GM18868 (cell line): ENCODE measurements at regions not wholly inside any gene's neighbourhood (a gene's known extent, or its start where the extent isn't known, plus 50 kb on each side); places are given as distances from the start of the nearest gene placed in this dataset.
A peak's percentile ranks its signal among the peaks of the same experiment; 100 is the strongest.
"Not testable (repeated sequence)": the region's sequence is repeated elsewhere in the genome, so short reads cannot be mapped to it uniquely, and the experiment has no call there.

ENCODE experiments used
- ATAC-seq: cut with Tn5 transposase; IDR thresholded peaks from one replicate; pipeline ENCODE4 v1.9.1; 2021; ENCODE audit warnings: mild to moderate bottlenecking, moderate library complexity; ENCODE audit not compliant: unreplicated experiment

DNA sequence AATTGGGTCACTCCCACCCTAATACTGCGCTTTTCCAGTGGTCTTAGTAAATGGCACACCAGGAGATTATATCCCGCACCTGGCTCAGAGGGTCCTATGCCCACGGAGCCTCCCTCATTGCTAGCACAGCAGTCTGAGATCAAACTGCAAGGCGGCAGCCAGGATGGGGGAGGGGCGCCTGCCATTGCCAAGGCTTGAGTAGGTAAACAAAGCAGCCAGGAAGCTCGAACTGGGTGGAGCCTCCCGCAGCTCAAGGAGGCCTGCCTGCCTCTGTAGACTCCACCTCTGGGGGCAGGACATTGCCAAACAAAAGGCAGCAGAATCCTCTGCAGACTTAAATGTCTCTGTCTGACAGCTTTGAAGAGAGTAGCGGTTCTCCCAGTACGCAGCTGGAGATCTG lies 52.4 kb upstream of the PMPCB start:
- ATAC-seq = not testable (repeated sequence)

DNA sequence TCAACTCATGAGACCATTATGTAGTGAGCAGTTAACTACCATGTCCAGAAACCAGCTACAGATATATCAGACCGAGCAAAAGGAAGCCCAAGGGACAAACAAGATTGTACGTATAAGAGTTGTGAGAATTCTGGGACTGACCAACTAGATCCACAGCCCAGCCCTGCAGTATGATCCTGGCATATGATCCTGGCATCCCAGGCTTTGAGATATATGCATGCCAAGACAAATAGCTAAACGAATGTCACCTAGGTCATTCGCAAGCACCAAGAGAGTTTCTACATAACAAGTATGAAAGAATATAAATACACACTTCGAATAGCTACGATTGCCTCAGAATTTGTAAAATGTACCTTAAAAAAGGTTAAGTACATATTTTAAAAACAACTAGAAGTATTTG lies 56.4 kb upstream of the PMPCB start:
- no peak for ATAC-seq

DNA sequence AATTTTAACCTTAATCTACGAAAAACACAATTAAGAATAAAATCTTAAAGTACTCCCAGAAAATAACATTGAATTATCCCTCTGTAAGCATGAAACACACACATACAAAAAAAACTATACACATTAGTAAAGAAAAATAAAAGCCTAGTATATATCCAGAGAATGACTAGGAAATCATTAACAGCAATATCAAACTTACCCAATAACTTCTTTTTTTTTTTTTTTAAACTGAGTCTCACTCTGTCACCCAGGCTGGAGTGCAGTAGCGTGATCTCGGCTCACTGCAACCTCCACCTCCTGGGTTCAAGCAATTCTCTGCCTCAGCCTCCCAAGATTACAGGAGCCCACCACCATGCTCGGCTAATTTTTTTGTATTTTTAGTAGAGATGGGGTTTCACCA lies 61.4 kb upstream of the PMPCB start:
- ATAC-seq = not testable (repeated sequence)

DNA sequence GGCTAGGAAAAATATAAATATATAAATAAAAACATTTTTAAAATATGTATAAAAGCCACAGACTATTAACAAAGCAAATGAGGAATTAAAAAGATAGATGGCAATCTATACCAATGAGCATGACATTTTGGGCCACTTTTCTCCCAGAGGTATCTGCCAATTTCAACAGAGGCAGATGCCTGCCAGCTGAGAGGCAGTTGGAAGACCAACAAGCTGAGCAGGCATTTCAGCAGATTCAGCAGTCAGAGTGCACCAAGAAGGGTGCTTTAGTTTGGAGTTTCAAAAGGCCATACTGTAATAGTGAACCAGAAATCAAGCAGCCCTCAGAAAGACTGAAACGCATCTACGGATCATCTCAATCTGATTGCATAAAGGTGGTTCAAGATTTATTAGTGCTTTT lies 62.4 kb upstream of the PMPCB start:
- ATAC-seq = not testable (repeated sequence)

DNA sequence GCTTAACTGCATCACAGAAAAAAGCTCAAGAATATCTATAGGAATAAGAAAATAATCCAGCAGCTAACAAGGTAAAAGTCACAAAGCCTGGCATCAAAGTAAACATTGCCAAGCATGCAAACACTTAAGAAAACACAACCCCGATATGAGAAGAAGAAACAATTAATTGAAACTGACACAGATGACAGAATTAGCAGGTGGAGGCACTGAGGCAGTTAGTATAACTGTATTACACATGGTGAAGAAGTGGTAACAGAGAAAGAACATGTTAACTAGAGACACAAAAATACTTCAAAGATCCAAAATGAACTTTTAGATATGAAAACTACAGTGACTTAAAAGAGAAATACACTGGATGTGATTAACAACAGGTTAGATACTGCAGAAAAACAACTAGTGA lies 69.4 kb upstream of the PMPCB start:
- ATAC-seq = not testable (repeated sequence)

DNA sequence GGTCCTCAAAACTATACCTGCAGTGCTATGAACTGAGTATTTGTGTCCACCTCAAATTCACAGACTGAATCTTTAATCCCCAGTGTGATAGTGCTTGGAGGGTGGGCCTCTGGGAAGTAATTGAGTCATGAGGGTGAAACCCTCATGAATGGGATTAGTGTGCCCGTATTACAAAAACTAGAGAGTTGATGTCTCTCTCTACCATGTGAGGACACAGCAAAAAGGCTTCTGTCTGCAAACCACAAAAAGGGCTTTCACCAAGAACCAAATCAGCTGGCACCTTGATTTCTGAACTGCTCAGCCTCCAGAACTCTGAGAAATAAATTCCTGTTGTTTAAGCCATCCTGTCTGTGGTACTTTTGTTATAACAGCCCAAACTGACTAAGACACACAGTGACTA lies 71.4 kb upstream of the PMPCB start:
- not testable (repeated sequence) for ATAC-seq

DNA sequence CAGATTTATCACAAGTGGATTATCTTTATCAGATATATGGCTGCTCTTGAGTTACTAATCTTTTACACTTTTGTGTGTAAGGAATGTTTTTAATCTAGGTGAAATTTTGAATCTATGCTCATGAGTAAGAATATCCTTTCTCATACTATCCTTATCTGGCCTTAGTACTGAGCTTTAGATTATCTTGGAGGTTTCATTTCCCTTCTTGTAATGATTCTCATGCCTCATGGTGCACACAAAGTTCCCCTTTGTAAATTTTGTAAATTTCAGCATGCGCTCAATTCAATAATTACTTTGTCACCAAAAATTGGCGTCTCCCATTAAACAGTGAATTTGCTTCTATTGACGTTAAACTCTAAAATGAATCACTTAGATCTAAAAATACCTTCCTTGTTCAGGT lies 74.2 kb upstream of the NAPEPLD start:
- peak; percentile 82 for ATAC-seq

DNA sequence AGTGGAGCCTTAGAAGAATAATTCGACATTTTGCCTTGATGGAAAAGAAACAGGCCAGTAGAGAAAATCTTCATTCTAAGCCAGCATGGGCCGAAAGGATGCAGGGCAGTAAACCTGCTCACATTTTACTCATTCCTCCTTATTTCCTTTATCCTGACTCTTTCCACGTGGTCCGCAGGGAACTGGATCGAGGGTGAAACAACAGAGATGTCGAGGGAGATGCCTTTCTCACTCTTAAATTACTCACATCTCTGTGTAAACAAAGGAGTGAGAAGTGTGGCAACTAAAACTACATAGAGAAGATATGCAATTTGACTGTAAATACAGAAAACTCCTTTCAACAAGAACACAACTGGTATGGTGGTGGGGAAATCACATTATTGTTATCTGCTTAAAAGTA lies 62.1 kb upstream of the NAPEPLD start:
- not testable (repeated sequence) for ATAC-seq

DNA sequence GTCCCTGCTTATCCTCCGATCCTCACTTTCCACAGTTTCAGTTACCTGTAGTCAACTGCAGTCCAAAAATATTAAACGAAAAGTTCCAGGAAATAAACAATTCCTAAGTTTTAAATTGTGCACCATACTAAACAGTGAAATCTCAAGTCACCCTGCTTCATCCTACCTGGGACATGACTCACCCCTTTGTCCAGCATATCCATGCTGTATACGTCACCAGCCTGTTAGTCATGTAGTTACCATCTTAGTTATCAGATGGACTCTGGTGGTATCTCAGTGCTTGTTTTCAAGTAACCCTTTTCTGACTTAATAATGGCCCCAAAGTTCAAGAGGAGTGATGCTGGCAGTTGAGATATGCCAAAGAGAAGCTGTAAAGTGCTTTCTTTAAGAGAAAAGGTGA lies 50.3 kb upstream of the NAPEPLD start:
- ATAC-seq = not testable (repeated sequence)
